Inflammatory macrophage treated with lipopolysaccharide for 4 hours (primary cell): ENCODE measurements at regions not wholly inside any gene's neighbourhood (a gene's known extent, or its start where the extent isn't known, plus 50 kb on each side); places are given as distances from the start of the nearest gene placed in this dataset.

Source experiments
- DNase-seq: peaks from one replicate; pipeline ENCODE4 v3.0.0-alpha.2; 2020

DNA sequence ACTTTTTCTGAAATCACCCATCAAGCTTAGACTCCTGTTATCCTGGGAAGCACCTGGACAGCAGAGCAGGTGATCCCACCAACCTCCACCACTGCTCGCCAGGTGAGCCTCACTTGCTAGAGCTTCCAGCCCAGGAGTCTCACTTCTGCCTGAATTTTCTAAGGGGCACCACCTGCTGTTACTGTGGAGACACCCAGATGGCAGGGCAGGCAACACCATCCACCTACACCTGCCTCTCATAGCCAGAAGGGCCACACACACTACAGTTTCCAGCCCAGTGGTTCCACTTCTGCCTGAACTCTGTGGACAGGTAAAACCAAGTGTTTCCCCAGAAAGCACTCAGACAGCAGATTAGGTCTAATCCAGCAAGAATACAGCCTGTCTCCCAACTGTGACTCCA, 262.0 kb downstream of the ARAP2 start:
- no peak for DNase-seq

DNA sequence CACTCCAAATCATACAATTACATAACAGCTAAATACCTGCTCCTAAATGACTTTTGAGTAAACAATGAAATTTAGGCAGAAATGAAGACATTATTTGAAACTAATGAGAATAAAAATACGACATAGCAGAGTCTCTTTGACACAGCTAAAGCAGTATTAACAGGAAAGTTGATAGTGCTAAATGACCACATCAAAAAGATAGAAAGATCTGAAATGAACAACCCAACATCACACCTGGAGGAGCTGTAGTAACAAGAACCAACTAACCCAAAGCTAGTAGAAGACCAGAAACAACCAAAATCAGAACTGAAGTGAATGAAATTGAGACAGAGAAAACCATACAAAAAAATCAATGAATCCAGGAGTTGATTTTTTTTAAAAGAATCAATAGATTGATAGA, 257.8 kb downstream of the ARAP2 start:
- DNase-seq: no peak

DNA sequence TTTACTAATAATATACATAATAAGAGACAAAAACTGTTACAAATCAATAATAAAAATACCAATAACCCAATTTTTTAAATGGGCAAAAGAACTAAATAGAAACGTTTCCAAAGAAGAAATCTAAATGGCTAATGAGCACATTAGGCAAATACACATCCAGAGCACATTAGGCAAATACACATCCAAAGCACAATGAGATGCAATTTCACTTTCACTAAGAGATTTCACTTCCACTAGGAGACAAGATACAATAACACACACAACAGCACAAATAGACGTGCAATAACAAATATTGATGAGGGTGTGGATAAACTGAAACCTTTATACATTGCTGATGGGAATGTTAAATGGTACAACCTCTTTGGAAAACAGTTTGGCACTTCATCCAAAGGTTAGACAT, 250.7 kb downstream of the ARAP2 start:
- DNase-seq: no peak

DNA sequence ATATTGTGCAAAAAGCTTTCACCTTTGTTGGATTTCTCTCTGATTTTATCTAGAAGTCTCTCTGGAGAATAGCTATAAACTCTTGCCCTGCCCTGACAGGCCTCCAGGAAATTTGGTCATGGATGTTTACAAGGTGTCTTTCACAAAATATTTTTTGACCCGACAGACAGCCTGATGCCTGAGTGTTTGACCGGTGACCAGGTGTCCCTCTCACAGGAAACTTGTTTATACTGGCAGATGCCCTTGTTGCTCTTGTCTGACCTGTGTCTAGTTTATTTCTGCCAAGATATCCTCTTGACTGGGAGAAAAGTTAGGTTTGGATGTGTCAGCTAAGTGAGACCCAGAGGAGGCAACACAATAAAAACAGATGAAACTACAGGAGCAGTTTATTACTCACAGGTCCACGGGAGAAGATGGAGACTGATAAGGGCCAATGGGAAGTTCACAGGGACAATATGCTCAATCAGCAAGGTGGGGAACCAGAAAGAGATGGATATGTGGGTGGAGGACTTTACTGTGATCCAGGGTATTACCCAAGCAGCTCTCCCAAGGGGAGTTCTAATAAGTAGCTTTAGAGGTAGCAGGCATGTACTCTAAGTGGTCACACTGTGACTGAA, 243.3 kb downstream of the ARAP2 start:
- no peak for DNase-seq

DNA sequence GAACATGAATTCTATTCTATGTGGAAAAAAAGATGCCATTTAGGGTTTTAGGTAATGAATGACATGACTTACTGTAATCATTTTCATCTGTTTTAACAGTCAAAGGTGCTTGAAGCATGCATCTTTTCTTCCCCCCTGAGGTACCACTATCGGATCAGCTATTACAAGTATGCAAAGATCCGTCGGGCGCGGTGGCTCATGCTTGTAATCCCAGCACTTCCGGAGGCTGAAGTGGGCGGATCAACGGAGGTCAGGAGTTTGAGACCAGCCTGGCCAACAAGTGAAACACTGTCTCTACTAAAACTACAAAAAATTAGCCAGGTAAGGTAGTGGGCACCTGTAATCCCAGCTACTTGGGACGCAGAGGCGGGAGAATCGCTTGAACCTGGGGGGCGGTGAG, 241.3 kb downstream of the ARAP2 start:
- no peak for DNase-seq

DNA sequence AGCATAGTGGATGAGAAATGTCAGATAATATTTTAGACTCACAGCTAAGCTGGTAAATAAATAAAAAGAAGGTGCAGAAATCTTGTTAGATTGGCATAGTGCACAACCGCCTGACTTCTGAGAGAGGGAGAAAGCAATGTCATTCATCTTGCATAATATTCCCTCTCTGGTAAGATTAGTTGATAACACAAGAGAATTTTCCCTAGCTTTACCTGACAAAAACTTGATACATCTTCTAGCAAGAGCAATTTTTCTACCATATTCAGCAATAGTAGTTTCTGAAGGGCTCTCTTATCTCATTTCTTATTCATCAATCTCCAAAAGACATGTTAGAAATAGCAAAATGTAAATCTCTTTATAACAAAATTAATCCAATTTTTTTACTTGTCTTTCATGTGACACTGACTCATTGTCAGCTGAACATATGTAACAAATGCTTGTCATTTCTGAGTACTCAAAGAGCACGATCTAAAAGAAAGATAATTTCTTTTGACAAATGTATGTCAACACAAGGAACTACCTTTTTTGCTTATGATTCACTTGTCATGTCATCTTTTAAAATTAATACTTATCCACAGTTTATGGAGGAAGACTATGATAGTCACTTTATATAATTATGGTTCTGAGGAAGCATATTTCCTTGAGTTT, 240.0 kb downstream of the ARAP2 start:
- peak; percentile 11 for DNase-seq

DNA sequence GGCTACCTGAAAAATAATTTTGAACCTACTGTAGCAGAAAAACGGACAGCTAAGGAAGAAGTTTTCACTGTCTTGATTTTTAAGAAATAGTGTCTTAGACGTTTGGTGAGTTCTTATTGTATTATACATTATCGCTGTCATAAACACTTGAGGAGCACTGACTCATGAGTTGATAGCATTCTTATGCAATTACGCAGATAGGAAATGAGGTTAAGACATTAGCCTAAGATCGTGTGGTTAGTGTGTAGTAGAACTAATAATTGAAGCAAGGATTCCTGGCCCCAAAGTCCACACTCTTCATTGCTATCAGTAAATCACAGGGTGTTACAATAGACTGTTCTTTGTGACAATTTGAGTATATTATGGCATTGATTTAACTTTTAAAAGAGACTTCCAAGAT, 238.1 kb downstream of the ARAP2 start:
- no peak for DNase-seq

DNA sequence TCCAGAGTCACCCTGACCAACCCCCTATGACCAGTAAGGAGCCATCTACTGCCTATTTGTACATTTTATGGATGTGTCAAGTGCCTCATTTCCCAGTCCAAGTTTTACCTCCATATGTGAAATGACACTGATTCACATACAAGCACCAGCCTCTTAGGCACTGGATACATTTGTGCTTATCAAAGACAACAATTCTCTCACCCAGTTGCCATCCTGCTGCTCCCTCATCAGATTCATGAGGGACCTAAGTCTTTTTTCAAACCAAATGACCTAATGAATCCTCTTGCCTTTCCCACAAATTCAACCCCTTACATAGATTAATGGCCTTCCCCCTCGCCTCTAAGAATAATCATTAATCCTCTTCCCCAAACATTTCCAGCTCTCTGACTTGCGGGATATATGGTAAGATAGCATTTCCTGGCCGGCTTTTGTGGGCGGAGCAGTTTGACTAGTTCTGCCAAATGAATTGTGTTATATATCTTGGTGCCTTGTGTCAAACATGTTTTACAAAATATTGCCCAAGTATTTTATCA, 233.9 kb downstream of the ARAP2 start:
- DNase-seq: no peak

DNA sequence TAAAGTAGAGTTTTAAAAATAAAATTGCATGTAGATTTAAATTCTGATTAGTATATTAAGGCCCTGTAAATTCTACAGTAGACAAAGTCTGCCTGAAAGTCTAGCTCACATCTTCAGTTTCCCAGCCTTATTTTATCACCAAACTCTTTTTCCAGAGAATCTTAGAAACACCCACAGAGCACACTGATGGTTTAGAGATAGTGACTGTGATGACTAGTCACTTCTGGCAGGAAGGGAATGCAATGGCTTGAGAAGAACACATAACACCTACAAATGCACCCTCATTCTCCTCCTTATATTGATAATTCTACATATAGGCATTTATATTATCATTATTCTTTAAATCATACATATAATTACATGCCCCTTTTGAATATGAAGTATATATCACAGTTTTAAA, 232.9 kb downstream of the ARAP2 start:
- DNase-seq: no peak

DNA sequence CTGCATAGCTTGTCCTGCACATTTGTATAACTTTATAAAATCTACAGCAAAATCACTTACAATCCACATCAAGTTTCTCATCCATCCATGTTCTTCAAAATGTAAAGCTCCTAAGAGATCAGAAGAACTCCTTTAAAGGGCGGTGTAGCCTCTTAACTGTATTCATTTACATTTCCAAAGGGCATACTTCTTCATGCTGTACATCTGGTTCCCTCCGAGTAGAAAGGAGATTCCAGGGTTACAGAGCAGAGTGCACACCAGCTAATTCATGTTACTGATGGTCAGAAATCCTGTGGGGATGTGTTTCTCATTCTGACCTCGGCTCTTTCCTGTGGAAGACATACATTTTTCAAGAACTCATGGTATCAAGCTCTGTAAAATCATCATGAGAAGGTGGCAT, 231.8 kb downstream of the ARAP2 start:
- DNase-seq: no peak

DNA sequence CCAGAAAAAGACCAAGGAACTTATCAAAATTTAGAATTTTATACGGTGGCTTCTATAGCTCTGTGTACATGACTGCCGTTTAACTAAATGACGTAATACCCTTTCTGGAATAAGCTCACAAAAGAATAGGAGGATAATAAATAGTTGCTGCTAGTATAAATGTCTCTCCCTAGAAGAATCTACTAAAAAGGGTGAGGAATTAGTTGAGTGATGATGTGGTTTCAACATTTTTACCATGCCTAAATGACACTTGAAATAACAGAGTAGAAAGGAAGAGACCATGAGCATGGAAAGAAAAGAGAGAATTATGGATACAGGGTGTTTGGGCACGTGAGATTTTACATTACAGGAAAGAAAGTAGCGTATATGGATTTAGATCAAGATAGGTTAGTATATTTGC, 231.1 kb downstream of the ARAP2 start:
- DNase-seq: no peak
